H9 (cell line): ENCODE measurements at regions not wholly inside any gene's neighbourhood (a gene's known extent, or its start where the extent isn't known, plus 50 kb on each side); places are given as distances from the start of the nearest gene placed in this dataset.

ENCODE experiments used
- DNase-seq: peaks from one replicate; pipeline ENCODE4 v3.0.0-alpha.2; 2017
- H2AFZ ChIP-seq: one replicate; pipeline ENCODE4 v1.6.1; 2013; ENCODE audit warnings: mild to moderate bottlenecking, low read length, control low read depth, moderate library complexity
- H2AK5ac ChIP-seq: 2 replicates; pipeline ENCODE4 v1.6.1; 2013; ENCODE audit warnings: low read length, control low read depth, mixed read lengths; ENCODE audit not compliant: insufficient read length
- H2BK120ac ChIP-seq: one replicate; pipeline ENCODE4 v1.6.1; 2013; ENCODE audit warnings: low read depth, mild to moderate bottlenecking, low read length, control low read depth, inconsistent platforms; ENCODE audit not compliant: poor library complexity, severe bottlenecking
- H2BK12ac ChIP-seq: 2 replicates; pipeline ENCODE4 v1.6.1; 2013; ENCODE audit warnings: low read length, control low read depth, mixed read lengths, low read depth; ENCODE audit not compliant: insufficient read length
- H2BK15ac ChIP-seq: 2 replicates; pipeline ENCODE4 v1.6.1; 2013; ENCODE audit warnings: low read depth, low read length, control low read depth
- H2BK20ac ChIP-seq: one replicate; pipeline ENCODE4 v1.6.1; 2013; ENCODE audit warnings: low read depth, mild to moderate bottlenecking, low read length, control low read depth, inconsistent platforms; ENCODE audit not compliant: poor library complexity, severe bottlenecking
- H2BK5ac ChIP-seq: 2 replicates; pipeline ENCODE4 v1.6.1; 2013; ENCODE audit warnings: low read length, control low read depth, mixed read lengths; ENCODE audit not compliant: insufficient read length
- H3K14ac ChIP-seq: 2 replicates; pipeline ENCODE4 v1.6.1; 2013; ENCODE audit warnings: low read length, control low read depth; ENCODE audit not compliant: insufficient read depth
- H3K18ac ChIP-seq: 2 replicates; pipeline ENCODE4 v1.6.1; 2013; ENCODE audit warnings: low read depth, mild to moderate bottlenecking, mixed read lengths, low read length, control low read depth; ENCODE audit not compliant: insufficient read length
- H3K23ac ChIP-seq: 2 replicates; pipeline ENCODE4 v1.6.1; 2013; ENCODE audit warnings: low read length, control low read depth, mixed read lengths, low read depth; ENCODE audit not compliant: insufficient read length
- H3K23me2 ChIP-seq: 2 replicates; pipeline ENCODE4 v1.6.1; 2013; ENCODE audit warnings: low read depth, mild to moderate bottlenecking, mixed read lengths, low read length, control low read depth; ENCODE audit not compliant: insufficient read length, poor library complexity, severe bottlenecking
- H3K27ac ChIP-seq: 2 replicates; pipeline ENCODE4 v1.5.1; 2013; ENCODE audit warnings: low read length, control low read depth, mixed read lengths, low read depth; ENCODE audit not compliant: insufficient read length
- H3K27me3 ChIP-seq: 2 replicates; pipeline ENCODE4 v1.6.1; 2013; ENCODE audit warnings: low read length, control low read depth, inconsistent platforms; ENCODE audit not compliant: insufficient read depth
- H3K4ac ChIP-seq: 2 replicates; pipeline ENCODE4 v1.6.1; 2013; ENCODE audit warnings: low read depth, mild to moderate bottlenecking, control low read depth, inconsistent platforms, low read length, moderate library complexity
- H3K4me1 ChIP-seq: 2 replicates; pipeline ENCODE4 v1.6.1; 2013; ENCODE audit warnings: low read length, control low read depth, inconsistent platforms; ENCODE audit not compliant: insufficient read depth
- H3K4me2 ChIP-seq: 2 replicates; pipeline ENCODE4 v1.6.1; 2013; ENCODE audit warnings: low read length, control low read depth, mixed read lengths; ENCODE audit not compliant: insufficient read length, insufficient read depth
- H3K56ac ChIP-seq: 2 replicates; pipeline ENCODE4 v1.6.1; 2013; ENCODE audit warnings: low read depth, mild to moderate bottlenecking, mixed read lengths, low read length, control low read depth; ENCODE audit not compliant: insufficient read length
- H3K79me1 ChIP-seq: 2 replicates; pipeline ENCODE4 v1.6.1; 2013; ENCODE audit warnings: low read depth, mild to moderate bottlenecking, moderate library complexity, low read length, control low read depth, inconsistent platforms; ENCODE audit not compliant: insufficient read depth, poor library complexity, severe bottlenecking
- H3K79me2 ChIP-seq: 2 replicates; pipeline ENCODE4 v1.6.1; 2013; ENCODE audit warnings: low read length, control low read depth, inconsistent platforms; ENCODE audit not compliant: insufficient read depth
- H3K9ac ChIP-seq: 2 replicates; pipeline ENCODE4 v1.6.1; 2013; ENCODE audit warnings: low read length, control low read depth, mixed read lengths; ENCODE audit not compliant: insufficient read length; ENCODE audit errors: extremely low read depth
- H3K9me3 ChIP-seq: one replicate; pipeline ENCODE4 v1.6.1; 2013; ENCODE audit warnings: low read depth, low read length, inconsistent platforms; ENCODE audit not compliant: control insufficient read depth
- H3T11ph ChIP-seq: one replicate; pipeline ENCODE4 v1.6.1; 2013; ENCODE audit warnings: mild to moderate bottlenecking, low read length, control low read depth, inconsistent platforms
- H4K20me1 ChIP-seq: one replicate; pipeline ENCODE4 v1.6.1; 2013; ENCODE audit not compliant: control insufficient read depth, insufficient read length, insufficient read depth
- H4K5ac ChIP-seq: 2 replicates; pipeline ENCODE4 v1.6.1; 2013; ENCODE audit warnings: low read depth, mild to moderate bottlenecking, mixed read lengths, low read length, control low read depth; ENCODE audit not compliant: insufficient read length
- H4K8ac ChIP-seq: replicated peaks from 2 replicates; pipeline ENCODE4 v1.6.1; 2013; ENCODE audit warnings: low read length, control low read depth, mixed read lengths, low read depth; ENCODE audit not compliant: insufficient read length
- H4K91ac ChIP-seq: 2 replicates; pipeline ENCODE4 v1.6.1; 2013; ENCODE audit warnings: low read depth, mild to moderate bottlenecking, moderate library complexity, mixed read lengths, low read length, control low read depth; ENCODE audit not compliant: insufficient read length
- H3K27ac Mint-ChIP-seq, 3 experiments: 2 replicates in 2 of 3; 3 replicates in 1 of 3; pipeline ENCODE4 v1.8.0; 2020 to 2021; ENCODE audit warnings: mixed read lengths in 3 of 3, mild to moderate bottlenecking in 1 of 3, moderate library complexity in 1 of 3
- H3K27me3 Mint-ChIP-seq: 2 replicates; pipeline ENCODE4 v1.8.0; 2021; ENCODE audit warnings: low read depth, mild to moderate bottlenecking, moderate library complexity, mixed read lengths
- H3K36me3 Mint-ChIP-seq, 3 experiments: 2 replicates in 2 of 3; 3 replicates in 1 of 3; pipeline ENCODE4 v1.8.0; 2020 to 2021; ENCODE audit warnings: low read depth in 3 of 3, mixed read lengths in 3 of 3; ENCODE audit not compliant: insufficient read depth in 1 of 3
- H3K4me1 Mint-ChIP-seq, 2 experiments: 2 replicates each; pipeline ENCODE4 v1.8.0; 2020; ENCODE audit warnings: mixed read lengths in 2 of 2
- H3K4me3 Mint-ChIP-seq, 2 experiments: 2 replicates in 1 of 2; 3 replicates in 1 of 2; pipeline ENCODE4 v1.8.0; 2020 to 2021; ENCODE audit warnings: mild to moderate bottlenecking in 2 of 2, mixed read lengths in 2 of 2, moderate library complexity in 1 of 2
- H3K9me3 Mint-ChIP-seq, 2 experiments: 2 replicates in 1 of 2; 3 replicates in 1 of 2; pipeline ENCODE4 v1.8.0; 2020; ENCODE audit warnings: mild to moderate bottlenecking in 2 of 2, mixed read lengths in 2 of 2, moderate library complexity in 1 of 2
- WGBS: extraction: QIAGEN DNeasy Blood & Tissue Kit; methylation state at CpG from one replicate; pipeline ENCODE4 v1.1.7; 2013; ENCODE audit warnings: missing lambda C conversion rate, low lambda C conversion rate, mixed read lengths; ENCODE audit not compliant: insufficient read length; ENCODE audit errors: extremely low coverage; 5-methylcytosine and 5-hydroxymethylcytosine counted together
- TF ChIP-seq, protein P1 (sequence below): fragments of 200-600 bp; sonication (generic); conservative IDR thresholded peaks from 3 replicates; pipeline ENCODE4 v1.8.0; 2021; ENCODE audit warnings: antibody characterized with exemption, mild to moderate bottlenecking

DNA sequence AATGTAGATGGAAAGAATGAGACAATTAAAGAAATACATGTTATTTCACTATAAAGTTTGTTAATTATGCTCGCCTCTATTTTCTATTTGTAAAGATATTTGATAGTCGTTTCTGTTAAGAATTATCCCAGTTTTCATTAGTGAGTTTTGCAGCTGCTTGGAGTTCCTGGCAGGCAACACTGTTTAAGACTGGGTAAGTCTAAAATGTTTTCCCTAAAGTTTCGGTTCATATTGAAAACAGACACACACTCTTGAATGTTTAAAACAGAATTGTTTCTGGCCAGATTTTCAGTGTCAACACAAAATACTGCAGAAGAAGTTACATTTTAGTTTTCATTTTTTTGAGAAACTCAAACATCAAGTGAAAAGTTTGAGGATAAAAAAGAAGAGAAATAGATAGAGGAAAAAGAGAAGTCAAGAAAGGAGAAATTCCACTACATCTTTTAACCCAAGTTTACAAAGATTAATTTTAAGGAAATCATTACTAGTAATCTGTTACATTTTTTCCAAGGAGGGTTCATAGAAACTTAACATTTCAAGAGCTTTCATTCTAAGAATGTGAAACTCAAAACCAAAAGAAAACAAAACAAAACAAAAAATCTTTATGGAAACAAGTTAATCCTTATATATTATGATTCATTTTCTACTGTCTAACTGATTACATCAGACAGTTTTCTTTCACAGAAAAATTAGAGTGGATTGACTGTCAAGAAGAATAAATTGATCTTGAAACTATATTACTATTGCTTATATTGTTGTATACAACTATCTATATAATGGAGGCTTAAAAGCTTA lies 305.5 kb downstream of the FAT4 start:
- H3K14ac ChIP-seq: no peak overlapping the region
- no peaks in the 10 kb centered on the region for H3K23me2 ChIP-seq
- Mint-ChIP-seq H3K27me3 (no peaks in the 10 kb centered on the region), H3K4me3 (no peak overlapping the region), H3K27ac (no peak overlapping the region; a peak in 1 of 7 replicates), H3K36me3 (no peaks in the 10 kb centered on the region), H3K9me3 (no peaks in the 10 kb centered on the region), H3K4me1 (peaks cover 4 to 8% of the 10 kb centered on the region in 2 experiments)
- H2BK5ac ChIP-seq: no peak overlapping the region
- no peak overlapping the region for H4K91ac ChIP-seq
- H3K9me3 ChIP-seq: no peaks in the 10 kb centered on the region
- TF ChIP-seq, protein P1, sequence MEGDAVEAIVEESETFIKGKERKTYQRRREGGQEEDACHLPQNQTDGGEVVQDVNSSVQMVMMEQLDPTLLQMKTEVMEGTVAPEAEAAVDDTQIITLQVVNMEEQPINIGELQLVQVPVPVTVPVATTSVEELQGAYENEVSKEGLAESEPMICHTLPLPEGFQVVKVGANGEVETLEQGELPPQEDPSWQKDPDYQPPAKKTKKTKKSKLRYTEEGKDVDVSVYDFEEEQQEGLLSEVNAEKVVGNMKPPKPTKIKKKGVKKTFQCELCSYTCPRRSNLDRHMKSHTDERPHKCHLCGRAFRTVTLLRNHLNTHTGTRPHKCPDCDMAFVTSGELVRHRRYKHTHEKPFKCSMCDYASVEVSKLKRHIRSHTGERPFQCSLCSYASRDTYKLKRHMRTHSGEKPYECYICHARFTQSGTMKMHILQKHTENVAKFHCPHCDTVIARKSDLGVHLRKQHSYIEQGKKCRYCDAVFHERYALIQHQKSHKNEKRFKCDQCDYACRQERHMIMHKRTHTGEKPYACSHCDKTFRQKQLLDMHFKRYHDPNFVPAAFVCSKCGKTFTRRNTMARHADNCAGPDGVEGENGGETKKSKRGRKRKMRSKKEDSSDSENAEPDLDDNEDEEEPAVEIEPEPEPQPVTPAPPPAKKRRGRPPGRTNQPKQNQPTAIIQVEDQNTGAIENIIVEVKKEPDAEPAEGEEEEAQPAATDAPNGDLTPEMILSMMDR: no peak
- no peak overlapping the region for H3K4me2 ChIP-seq
- H4K8ac ChIP-seq: no peak overlapping the region
- no peak overlapping the region for H2BK12ac ChIP-seq
- no peaks in the 10 kb centered on the region for H3K4me1 ChIP-seq
- WGBS: no CpG with 5 or more reads among the region's 3 CpGs
- no peak overlapping the region for H2BK120ac ChIP-seq
- no peak overlapping the region for H3K23ac ChIP-seq
- H2BK20ac ChIP-seq: no peak overlapping the region
- DNase-seq: no peak
- H3K79me2 ChIP-seq: no peaks in the 10 kb centered on the region
- no peak overlapping the region for H2AK5ac ChIP-seq
- no peaks in the 10 kb centered on the region for H3K79me1 ChIP-seq
- no peak overlapping the region for H3K4ac ChIP-seq
- H3K18ac ChIP-seq: no peak overlapping the region
- no peak overlapping the region for H3T11ph ChIP-seq
- no peaks in the 10 kb centered on the region for H3K27me3 ChIP-seq
- no peak overlapping the region for H4K5ac ChIP-seq
- no peaks in the 10 kb centered on the region for H4K20me1 ChIP-seq
- no peak overlapping the region for H3K27ac ChIP-seq
- no peak overlapping the region for H3K9ac ChIP-seq
- no peak overlapping the region for H2AFZ ChIP-seq
- H2BK15ac ChIP-seq: no peak overlapping the region
- H3K56ac ChIP-seq: no peak overlapping the region
